Activated effector memory CD4-positive, alpha-beta T cell treated with Interleukin-2 at 50 U/mL for 16 hours (primary cell): ENCODE measurements at regions not wholly inside any gene's neighbourhood (a gene's known extent, or its start where the extent isn't known, plus 50 kb on each side); places are given as distances from the start of the nearest gene placed in this dataset.

ENCODE experiments used
- DNase-seq: peaks from one replicate; pipeline ENCODE4 v3.0.0-alpha.2; 2020

DNA sequence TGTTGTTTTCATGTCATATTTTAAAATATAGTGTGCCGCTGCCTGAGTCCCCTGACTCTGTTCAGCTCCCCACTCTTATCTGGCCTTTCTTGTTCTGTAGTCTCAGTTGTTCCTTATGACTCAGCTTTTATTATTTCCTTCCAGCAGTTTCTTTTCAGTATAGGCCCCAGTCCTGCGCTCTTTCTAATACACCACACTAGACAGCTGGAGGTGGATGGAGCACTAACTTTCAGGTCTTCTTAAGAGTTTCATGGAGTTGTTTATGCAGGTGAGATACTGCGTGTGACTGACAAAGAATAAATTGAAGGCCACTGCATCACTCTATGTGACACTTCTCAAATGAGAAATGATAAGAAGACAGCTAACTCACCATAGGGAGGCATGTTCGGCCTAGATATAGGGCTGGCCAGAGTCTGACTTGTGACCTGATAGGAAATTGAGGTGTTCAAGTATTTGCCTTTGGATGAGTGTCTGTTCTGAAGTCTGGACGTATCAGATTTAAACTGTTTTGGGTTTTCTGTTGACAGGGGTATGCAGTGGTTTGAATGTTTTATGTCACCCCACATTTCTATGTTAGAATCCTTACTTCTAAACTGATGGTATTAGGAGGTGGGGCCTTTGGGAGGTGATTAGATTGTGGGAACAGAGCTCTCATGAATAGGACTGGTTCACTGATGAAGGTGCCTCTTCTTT, 60.8 kb upstream of the CLMN start:
- no peak for DNase-seq

- no peak for DNase-seq
Observed at GRCh38 chr14:95379634-95380033, 59.9 kb upstream of the CLMN start.

GRCh38 chr14:95375539-95376109, 55.9 kb upstream of the CLMN start:
- no peak for DNase-seq

- DNase-seq = no peak
Observed at GRCh38 chr14:95374239-95374997, 54.7 kb upstream of the CLMN start.

- no peak for DNase-seq
Observed at GRCh38 chr14:95370076-95370475, 50.4 kb upstream of the CLMN start.
